GM10248 (cell line): ENCODE measurements at regions not wholly inside any gene's neighbourhood (a gene's known extent, or its start where the extent isn't known, plus 50 kb on each side); places are given as distances from the start of the nearest gene placed in this dataset.

ENCODE experiments used
- CTCF ChIA-PET: fragments of 300-600 bp; sonication (Branson Sonifier 250); formaldehyde crosslinking; extraction: SDS; loops from one replicate; lab custom pipeline; 2021; ENCODE audit warnings: antibody characterized with exemption; lab: Yijun Ruan, JAX
- POLR2A ChIA-PET: fragments of 350-650 bp; sonication (Branson Sonifier 250); formaldehyde crosslinking; extraction: SDS; loops from one replicate; lab custom pipeline; 2020; ENCODE audit warnings: antibody characterized with exemption; lab: Yijun Ruan, JAX
- DNase-seq: peaks from one replicate; pipeline ENCODE4 v3.0.0; 2012; ENCODE audit errors: extremely low spot score
- CTCF ChIP-seq: IDR thresholded peaks from 2 replicates; pipeline ENCODE4 v1.5.1; 2012; ENCODE audit warnings: mild to moderate bottlenecking, low read depth; ENCODE audit errors: extremely low read depth, missing control alignments, control extremely low read depth

DNA sequence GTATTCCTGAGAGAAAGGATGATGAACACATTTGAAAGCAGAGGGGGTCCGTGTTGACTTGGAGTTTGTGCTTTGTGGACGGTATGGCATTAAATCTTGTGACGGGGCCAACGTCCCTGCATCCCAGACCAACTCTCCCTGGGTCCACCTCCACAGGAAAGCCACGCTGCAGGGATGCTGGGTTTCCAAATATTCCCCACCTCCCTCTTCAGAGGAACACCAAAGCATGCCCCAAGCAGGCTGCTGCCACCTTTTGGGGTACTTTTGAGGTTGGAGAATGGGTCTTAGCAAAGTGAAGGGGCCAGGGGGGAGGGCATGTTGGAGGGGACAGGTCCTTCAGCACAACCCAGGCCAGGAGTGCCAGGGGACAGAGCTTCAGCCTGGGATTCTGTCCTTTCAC lies 504.4 kb downstream of the TCERG1L start:
- no peak for DNase-seq
- CTCF ChIA-PET, result no interaction called here
- no peak for TF ChIP-seq CTCF
- POLR2A ChIA-PET, result no interaction called here

- POLR2A ChIA-PET, result no interaction called here
- TF ChIP-seq CTCF, result no peak
- no peak for DNase-seq
- CTCF ChIA-PET, result no interaction called here
Observed at GRCh38 chr10:130807721-130808120, 503.8 kb downstream of the TCERG1L start.

DNA sequence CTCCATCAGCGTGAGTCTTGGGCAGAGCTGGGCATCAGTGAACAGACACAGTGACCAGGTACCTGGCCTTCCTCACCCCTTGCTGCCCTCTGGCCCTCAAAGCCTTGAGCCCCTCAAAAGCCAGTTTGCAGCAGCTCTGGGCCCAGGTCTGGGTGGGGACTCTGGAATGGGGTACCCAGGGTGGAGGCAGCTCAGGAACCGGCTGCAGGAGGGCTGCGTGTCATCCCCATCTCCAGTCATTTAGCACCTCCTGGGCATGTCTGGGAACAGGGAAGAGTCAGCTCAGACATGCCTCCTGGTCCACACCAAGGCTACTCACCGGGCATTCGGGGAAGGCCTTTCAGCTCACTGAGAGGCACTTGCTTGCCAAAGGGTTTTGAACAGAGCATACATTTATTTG lies 503.3 kb downstream of the TCERG1L start:
- CTCF ChIA-PET, result no interaction called here
- POLR2A ChIA-PET, result no interaction called here
- DNase-seq, result no peak
- TF ChIP-seq CTCF, result no peak

DNA sequence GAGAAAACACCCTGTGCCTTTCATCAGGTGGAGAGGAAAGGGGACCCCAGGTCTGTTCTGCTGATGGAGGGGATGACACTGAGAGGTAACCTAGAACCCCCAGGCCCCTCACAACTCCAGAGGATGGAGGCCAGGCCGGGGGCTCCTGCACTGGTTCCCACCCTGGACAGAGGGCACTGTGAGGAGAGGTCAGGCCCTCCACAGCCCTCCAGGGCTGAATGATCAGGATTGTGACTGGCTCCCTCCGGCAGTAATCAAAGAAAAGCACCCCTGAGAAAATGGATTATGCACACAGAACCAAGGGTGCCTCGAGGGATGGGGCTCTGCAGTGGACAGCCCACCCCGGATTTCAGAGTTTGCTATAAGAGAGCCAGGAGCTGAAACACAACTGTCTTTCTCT lies 502.8 kb downstream of the TCERG1L start:
- no peak for DNase-seq
- no peak for TF ChIP-seq CTCF
- CTCF ChIA-PET, result no interaction called here
- POLR2A ChIA-PET, result no interaction called here

DNA sequence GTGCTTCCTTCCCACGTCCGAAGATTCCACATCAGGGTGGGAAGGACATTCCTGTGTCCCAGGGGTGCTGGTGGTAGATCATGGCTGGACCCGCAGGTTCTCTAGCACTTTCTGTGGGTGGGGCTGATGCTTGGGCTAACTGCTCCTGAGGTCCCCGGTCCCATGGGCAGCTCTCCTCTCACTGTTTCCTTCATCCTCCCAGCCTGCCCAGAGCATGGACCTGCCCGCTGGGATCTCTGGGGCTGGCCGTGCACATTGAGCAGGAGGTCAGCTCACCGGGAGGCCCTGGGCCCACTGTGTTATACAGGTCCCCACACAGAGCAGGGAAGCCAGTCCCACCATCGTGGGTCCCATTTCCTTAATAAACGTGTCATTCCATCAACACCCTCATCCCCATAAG lies 502.3 kb downstream of the TCERG1L start:
- DNase-seq, result no peak
- ChIA-PET CTCF (no interaction called here), POLR2A (no interaction called here)
- TF ChIP-seq CTCF, result no peak

DNA sequence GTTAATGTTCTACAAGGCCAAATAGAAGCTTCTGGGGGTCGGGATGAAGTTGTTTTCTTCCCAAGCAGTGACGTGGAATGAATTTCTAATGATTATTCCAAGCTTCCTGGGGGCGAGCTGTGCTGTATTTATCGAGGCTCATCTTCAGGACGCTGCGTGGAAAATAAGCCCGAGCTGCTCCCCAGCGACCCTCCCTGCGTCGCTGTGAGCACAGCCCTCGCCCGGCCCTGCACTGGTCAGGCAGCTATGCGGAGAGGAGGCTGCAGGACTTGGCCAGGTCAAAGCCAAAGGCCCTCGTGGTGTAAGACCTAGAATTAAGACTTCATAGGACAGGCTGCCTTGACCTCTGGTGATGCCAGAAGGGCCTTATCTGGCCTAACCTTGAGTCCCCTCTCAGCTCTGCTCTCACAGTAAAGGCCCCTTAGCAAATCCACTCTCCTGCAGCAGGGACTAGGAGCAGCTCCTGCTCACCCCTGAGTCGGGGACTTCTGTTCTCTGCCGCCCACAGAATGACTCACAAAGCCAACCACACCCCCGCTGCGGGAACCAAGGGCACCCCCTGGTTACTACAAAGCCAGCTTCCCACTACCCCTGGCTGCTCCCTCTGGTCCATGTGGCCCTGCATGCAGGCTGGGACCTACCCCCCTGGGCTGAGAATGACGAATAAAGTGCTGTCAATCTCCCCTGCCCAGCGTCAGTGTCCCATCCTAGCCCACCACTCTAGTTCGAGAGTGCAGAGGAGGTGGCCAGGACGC lies 501.6 kb downstream of the TCERG1L start:
- TF ChIP-seq CTCF, result no peak
- CTCF ChIA-PET, result no interaction called here
- POLR2A ChIA-PET, result no interaction called here
- DNase-seq, result no peak

GRCh38 chr10:130810856-130811255 lies 500.7 kb downstream of the TCERG1L start:
- POLR2A ChIA-PET, result no interaction called here
- DNase-seq, result no peak
- CTCF ChIA-PET, result interaction anchor here (1.3 kb wide), 1 partner anchor 11 kb away, joined by 3 read pairs; no protein-coding TSS in a partner anchor
- no peak for TF ChIP-seq CTCF
